GM20431 (cell line): ENCODE measurements at regions not wholly inside any gene's neighbourhood (a gene's known extent, or its start where the extent isn't known, plus 50 kb on each side); places are given as distances from the start of the nearest gene placed in this dataset.
"Not testable (repeated sequence)": the region's sequence is repeated elsewhere in the genome, so short reads cannot be mapped to it uniquely, and the experiment has no call there.

Experiments used
- in situ Hi-C: fragments of 300-500 bp; cut with MseI, MboI; formaldehyde crosslinking; loops from one replicate; pipeline ENCODE4 v1.15.0; 2020; ENCODE audit warnings: low sequenced_read_pairs; ENCODE audit not compliant: unreplicated experiment

- in situ Hi-C loops: not testable (repeated sequence)
Observed at GRCh38 chr7:65794671-65795391, 78.0 kb upstream of the VKORC1L1 start.

GRCh38 chr7:65795392-65795716 lies 77.5 kb upstream of the VKORC1L1 start:
- in situ Hi-C loops: not testable (repeated sequence)

GRCh38 chr7:65796205-65796604 lies 76.7 kb upstream of the VKORC1L1 start:
- in situ Hi-C loops: no loop called here

- in situ Hi-C loops: not testable (repeated sequence)
Observed at GRCh38 chr7:65797086-65797485, 75.8 kb upstream of the VKORC1L1 start.

GRCh38 chr7:65797566-65797965 lies 75.3 kb upstream of the VKORC1L1 start:
- in situ Hi-C loops: not testable (repeated sequence)

- in situ Hi-C loops: no loop called here
Observed at GRCh38 chr7:65798111-65799075, 74.5 kb upstream of the VKORC1L1 start.

GRCh38 chr7:65800191-65800590 lies 72.7 kb upstream of the VKORC1L1 start:
- in situ Hi-C loops: not testable (repeated sequence)

GRCh38 chr7:65800890-65801341 lies 72.0 kb upstream of the VKORC1L1 start:
- in situ Hi-C loops: no loop called here

- in situ Hi-C loops: no loop called here
Observed at GRCh38 chr7:65804887-65805286, 68.0 kb upstream of the VKORC1L1 start.

GRCh38 chr7:65807067-65807466 lies 65.8 kb upstream of the VKORC1L1 start:
- in situ Hi-C loops: not testable (repeated sequence)

- in situ Hi-C loops: no loop called here
Observed at GRCh38 chr7:65809259-65809981, 63.5 kb upstream of the VKORC1L1 start.

GRCh38 chr7:65809982-65810288 lies 62.9 kb upstream of the VKORC1L1 start:
- in situ Hi-C loops: no loop called here

GRCh38 chr7:65812281-65812680 lies 60.6 kb upstream of the VKORC1L1 start:
- in situ Hi-C loops: no loop called here

GRCh38 chr7:65814556-65815167 lies 58.2 kb upstream of the VKORC1L1 start:
- in situ Hi-C loops: not testable (repeated sequence)

GRCh38 chr7:65820287-65820950 lies 52.5 kb upstream of the VKORC1L1 start:
- in situ Hi-C loops: no loop called here
